Glomerular endothelial cell (primary cell): ENCODE measurements at regions not wholly inside any gene's neighbourhood (a gene's known extent, or its start where the extent isn't known, plus 50 kb on each side); places are given as distances from the start of the nearest gene placed in this dataset.

Source experiments
- DNase-seq: peaks from one replicate; pipeline ENCODE4 v3.0.0-alpha.2; 2011; ENCODE audit warnings: low read depth, low spot score; ENCODE audit errors: extremely low read depth

GRCh38 chrX:79300856-79301255, 66.3 kb downstream of the ITM2A start:
- no peak for DNase-seq

DNA sequence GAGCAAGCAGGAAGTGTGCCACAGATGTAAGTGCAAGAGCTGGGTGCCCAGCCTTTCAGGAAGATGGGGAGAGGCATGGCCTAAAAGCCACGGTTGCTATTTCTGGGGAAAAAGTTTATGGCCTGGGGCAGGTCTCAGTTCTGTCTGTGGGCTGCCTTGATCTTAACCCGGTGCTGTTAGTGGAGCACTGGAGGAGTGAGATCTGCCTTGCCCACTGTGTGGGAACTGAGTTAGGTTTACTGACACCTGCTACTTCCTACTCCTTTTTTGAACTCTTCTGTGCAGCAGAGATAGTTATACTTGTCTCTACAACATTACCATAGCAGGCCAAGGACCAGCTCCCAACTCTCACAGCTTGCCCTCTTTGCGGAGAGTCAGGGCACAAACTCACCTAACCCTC, 76.5 kb downstream of the ITM2A start:
- DNase-seq: no peak

GRCh38 chrX:79288733-79289132, 78.4 kb downstream of the ITM2A start:
- DNase-seq: no peak

- DNase-seq: no peak
Measured at GRCh38 chrX:79287724-79288123, 79.4 kb downstream of the ITM2A start.

GRCh38 chrX:79281775-79282174, 85.4 kb downstream of the ITM2A start:
- DNase-seq: no peak

DNA sequence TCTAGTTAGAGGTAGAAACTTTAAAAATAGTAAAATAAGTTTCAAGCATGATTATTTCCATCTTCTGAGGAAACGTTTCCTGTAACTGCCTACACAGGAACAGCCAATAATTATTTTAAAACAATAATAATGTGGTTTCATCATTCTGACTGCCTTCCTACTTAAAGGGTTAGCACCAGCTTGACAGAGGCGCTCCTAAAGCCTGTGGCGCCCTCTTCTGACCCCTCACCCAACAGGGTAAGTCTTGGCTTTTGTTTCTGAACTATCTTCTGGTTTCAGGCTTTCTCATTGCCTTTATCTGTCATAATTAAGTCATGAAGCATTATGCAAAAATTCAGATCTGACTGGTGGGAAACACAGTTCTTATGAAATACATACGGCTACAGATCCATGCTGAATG, 96.7 kb downstream of the ITM2A start:
- DNase-seq: no peak

DNA sequence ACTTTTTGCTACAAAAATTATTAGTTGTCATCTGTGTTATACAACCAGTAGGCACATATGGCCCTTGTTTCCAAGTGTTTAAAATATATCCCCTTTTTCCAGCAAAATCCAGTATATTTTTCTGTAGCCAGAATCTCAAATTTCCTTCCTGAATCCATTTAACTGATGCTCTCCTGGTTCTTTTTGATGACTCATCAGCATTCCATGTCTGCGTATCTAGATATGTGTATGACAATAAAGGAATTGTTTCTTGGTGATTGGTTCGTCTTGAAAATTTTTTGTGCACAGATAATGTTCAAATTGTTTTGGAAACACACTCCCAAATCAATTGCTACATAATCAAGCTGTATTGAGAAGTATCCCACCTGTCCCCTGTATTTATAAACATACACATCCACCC, 98.3 kb downstream of the ITM2A start:
- peak; percentile 25 for DNase-seq

- no peak for DNase-seq
Measured at GRCh38 chrX:79266702-79267101, 100.4 kb downstream of the ITM2A start.

DNA sequence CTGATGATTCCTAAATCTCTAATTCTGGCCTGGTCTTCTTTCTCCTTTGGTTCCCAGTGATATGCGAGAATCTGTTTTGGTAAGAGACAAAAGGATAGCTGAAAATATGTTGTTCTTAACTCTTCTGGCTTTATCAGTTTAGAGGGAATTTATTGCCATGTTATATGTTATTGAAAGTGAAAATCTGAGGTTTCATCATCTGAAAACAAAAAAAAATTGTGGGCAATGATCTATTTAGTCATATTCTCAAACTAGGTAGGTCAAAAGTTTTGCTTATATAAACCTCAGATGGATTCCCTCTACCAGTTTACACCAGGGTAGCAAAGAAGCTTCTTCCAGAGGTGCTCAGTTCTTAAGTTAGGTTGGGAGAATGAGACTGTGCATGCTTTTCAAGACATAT, 103.6 kb downstream of the ITM2A start:
- DNase-seq: no peak

DNA sequence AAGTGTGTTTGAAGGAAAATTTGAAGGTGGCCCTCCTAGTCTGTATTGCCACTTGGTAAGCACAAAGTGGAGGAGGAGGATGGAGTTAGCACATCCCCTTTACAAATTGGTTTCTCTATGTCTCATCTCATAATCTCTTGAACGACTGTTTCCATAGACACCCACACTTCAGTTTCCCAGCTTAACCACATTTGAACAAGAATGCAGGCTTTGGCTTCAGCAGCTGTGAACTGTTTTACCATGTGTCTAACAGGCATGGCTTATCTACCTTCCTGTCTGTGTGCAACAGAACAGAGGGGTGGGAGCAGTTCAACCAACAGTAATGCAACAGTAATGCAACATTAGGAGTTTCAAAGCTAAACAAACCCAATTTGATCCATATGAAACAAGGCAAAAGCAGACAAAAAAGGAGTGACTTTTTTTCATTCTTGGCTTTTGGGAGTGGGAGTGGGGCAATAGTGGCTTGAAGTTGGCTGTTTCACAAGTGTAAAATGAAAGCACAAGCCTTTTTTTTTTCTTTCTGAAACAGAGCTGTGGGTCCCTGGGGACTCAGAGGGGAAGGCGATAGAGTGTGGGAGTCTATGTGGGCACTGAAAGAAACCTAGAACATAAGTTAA, 108.0 kb downstream of the ITM2A start:
- no peak for DNase-seq

DNA sequence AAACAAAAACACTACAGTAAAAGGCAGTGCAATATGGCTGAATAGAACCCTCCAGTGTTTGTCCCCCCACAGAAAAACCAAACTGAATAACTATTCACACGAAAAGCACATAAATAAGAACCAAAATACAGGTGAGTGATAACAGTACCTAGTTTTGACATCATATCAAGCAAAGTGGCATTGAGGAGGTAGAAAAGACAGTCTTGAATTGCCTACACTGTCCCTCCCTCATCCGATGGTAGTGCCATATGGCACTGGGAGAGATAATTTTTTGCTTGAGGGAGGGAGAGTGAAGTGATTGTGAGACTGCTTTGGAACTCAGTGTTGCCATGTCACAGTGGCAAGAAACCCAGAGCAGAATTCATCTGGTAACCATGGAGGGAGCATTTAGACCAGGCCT, 99.2 kb downstream of the GPR174 start:
- DNase-seq: no peak

GRCh38 chrX:79235899-79236298, 91.4 kb downstream of the GPR174 start:
- DNase-seq: no peak

GRCh38 chrX:79231662-79232061, 87.2 kb downstream of the GPR174 start:
- no peak for DNase-seq
